ENCODE measurements at regions not wholly inside any gene's neighbourhood (a gene's known extent, or its start where the extent isn't known, plus 50 kb on each side); places are given as distances from the start of the nearest gene placed in this dataset.

DNA sequence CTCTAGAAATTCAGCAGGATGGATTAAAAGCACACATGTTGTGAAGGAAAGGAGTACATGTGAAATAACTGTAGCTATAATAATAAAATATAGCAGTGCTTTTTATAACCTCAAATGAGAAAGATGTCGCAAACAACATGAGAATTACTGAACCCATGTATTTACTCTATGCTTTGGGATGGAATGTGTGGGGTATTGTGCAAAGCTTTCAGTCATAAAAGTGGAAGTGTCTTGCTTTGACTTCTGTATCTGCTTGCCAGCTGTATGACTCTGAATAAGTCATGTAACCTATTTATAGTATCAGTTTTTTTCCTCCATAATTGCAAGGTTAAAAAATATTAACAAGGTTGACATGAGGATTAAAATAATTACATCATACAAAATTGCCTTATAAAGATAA lies 519.3 kb upstream of the CADM2 start:
- no peak overlapping the region for H3K27ac ChIP-seq
- no peaks in the 10 kb centered on the region for H3K27me3 ChIP-seq
- H3K9me3 ChIP-seq, result peaks cover 0 to 1% (median 0%) of the 10 kb centered on the region in 12 donors
- DNase-seq (no peak), ATAC-seq (no peak)
- intact Hi-C loops (cut with DNase I), result no loop called here
- no peak overlapping the region for H3K4me3 ChIP-seq
- 72 to 84% (median 84%) methylated on average over 1 of the region's 1 CpG for WGBS, 4 donors
- no peak for TF ChIP-seq POLR2A (IDR thresholded peaks at IDR 0.05)
- TF ChIP-seq, protein P1, sequence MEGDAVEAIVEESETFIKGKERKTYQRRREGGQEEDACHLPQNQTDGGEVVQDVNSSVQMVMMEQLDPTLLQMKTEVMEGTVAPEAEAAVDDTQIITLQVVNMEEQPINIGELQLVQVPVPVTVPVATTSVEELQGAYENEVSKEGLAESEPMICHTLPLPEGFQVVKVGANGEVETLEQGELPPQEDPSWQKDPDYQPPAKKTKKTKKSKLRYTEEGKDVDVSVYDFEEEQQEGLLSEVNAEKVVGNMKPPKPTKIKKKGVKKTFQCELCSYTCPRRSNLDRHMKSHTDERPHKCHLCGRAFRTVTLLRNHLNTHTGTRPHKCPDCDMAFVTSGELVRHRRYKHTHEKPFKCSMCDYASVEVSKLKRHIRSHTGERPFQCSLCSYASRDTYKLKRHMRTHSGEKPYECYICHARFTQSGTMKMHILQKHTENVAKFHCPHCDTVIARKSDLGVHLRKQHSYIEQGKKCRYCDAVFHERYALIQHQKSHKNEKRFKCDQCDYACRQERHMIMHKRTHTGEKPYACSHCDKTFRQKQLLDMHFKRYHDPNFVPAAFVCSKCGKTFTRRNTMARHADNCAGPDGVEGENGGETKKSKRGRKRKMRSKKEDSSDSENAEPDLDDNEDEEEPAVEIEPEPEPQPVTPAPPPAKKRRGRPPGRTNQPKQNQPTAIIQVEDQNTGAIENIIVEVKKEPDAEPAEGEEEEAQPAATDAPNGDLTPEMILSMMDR (IDR thresholded peaks at IDR 0.05), result no peak
- no peaks in the 10 kb centered on the region for H3K4me1 ChIP-seq
- no peaks in the 10 kb centered on the region for H3K36me3 ChIP-seq

DNA sequence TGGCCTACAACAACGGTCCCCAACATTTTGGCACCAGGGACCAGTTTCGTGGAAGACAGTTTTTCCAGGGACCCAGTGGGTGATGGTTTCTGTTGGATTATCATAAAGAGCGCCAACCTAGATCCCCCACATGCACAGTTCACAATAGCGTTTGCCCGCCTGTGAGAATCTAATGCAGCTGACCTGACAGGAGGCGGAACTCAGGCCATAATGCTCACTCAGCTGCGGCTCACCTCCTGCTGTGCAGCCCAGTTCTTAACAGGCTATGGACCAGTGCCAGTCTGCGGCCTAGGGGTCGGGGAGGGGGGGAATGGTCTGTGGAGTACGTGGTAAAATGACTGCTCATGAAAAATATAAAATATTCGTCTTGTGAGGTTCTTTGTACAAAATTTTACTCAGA lies 518.5 kb upstream of the CADM2 start:
- Histone ChIP-seq H3K36me3 (no peaks in the 10 kb centered on the region), H3K4me3 (no peak overlapping the region), H3K27ac (no peak overlapping the region), H3K27me3 (no peaks in the 10 kb centered on the region), H3K9me3 (peaks cover 0 to 4% (median 0%) of the 10 kb centered on the region in 12 donors), H3K4me1 (no peaks in the 10 kb centered on the region)
- TF ChIP-seq POLR2A (IDR thresholded peaks at IDR 0.05), result no peak
- TF ChIP-seq, protein P1 (IDR thresholded peaks at IDR 0.05), result no peak
- intact Hi-C loops (cut with DNase I), result no loop called here
- DNase-seq (no peak), ATAC-seq (no peak)
- WGBS, 4 donors, result 66 to 78% (median 69%) methylated on average over 11 of the region's 11 CpGs

DNA sequence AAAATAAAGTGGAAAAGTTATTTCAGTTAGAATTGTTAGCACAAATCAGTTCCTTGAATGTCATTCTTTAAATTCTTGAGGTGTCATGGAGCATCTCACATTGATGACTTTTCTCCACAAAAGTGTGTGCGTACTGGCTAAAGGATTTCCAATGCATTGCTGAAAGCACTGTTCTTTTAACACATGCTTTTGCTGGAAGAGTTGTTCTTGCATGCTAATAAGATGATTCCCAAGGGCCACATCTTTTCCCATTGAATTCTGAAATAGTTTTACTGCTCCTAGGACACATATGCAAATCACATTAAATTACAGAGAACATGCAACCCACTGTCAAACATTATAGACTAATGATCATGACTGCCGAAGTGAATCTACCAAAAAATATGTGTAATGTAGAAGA lies 516.3 kb upstream of the CADM2 start:
- DNase-seq, result no peak
- WGBS, 4 donors, result 82 to 86% (median 84%) methylated on average over 2 of the region's 2 CpGs
- no peak for TF ChIP-seq POLR2A (IDR thresholded peaks at IDR 0.05)
- TF ChIP-seq, protein P1 (IDR thresholded peaks at IDR 0.05), result no peak

DNA sequence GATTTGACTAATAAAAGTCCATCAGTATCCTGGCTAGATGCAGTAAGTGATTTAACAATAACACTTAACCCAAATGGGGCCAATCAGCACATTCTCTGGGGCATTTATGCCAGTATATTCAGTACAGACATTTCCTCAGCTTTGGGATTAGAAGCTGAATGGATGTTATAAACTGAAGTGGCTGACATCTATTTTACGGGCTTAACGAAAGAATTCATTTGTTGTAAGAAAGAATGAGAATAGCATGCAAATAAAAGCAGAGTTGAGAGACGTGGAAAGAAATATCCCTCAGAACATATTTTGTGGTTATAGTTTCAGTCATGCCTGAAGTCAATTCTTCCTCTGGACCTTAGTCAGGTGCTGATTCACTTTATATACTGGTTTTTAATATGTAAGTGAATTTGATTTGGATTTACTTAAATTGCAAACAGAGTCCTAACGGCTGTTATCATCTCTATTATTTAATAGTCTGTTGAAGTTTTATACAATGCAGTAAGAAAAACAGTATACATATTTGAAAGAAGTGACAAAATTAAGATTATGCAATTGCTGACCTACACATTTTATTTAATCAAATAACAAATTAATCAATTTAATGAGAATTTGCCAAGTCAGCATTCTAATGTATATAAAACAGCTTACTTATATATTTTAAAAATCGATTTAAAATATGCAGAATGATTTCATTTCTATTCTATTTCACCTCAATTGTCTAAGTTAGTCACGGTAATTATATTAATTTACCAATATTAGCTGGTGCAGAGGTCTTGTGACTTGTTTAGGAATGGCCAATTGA lies 513.9 kb upstream of the CADM2 start:
- no peak overlapping the region for H3K27ac ChIP-seq
- H3K27me3 ChIP-seq, result no peaks in the 10 kb centered on the region
- TF ChIP-seq, protein P1 (IDR thresholded peaks at IDR 0.05), result no peak
- no peak for TF ChIP-seq POLR2A (IDR thresholded peaks at IDR 0.05)
- intact Hi-C loops (cut with DNase I), result no loop called here
- WGBS, 4 donors, result 62 to 81% (median 68%) methylated on average over 6 of the region's 6 CpGs
- H3K36me3 ChIP-seq, result no peaks in the 10 kb centered on the region
- no peaks in the 10 kb centered on the region for H3K4me1 ChIP-seq
- H3K4me3 ChIP-seq, result no peak overlapping the region
- H3K9me3 ChIP-seq, result peaks cover 0 to 4% (median 0%) of the 10 kb centered on the region in 12 donors
- ATAC-seq (no peak), DNase-seq (no peak)

More for the DNA sequence above, 516.3 kb upstream of the CADM2 start:
- H3K4me1 ChIP-seq, result no peaks in the 10 kb centered on the region
- intact Hi-C loops (cut with DNase I), result no loop called here
- no peaks in the 10 kb centered on the region for H3K27me3 ChIP-seq
- H3K4me3 ChIP-seq, result no peak overlapping the region
- no peaks in the 10 kb centered on the region for H3K36me3 ChIP-seq
- ATAC-seq, result no peak
- no peak overlapping the region for H3K27ac ChIP-seq
- H3K9me3 ChIP-seq, result peaks cover 0 to 4% (median 0%) of the 10 kb centered on the region in 12 donors
